Fibroblast of villous mesenchyme (primary cell): ENCODE measurements at regions not wholly inside any gene's neighbourhood (a gene's known extent, or its start where the extent isn't known, plus 50 kb on each side); places are given as distances from the start of the nearest gene placed in this dataset.

Experiments used
- DNase-seq: peaks from one replicate; pipeline ENCODE4 v3.0.0-alpha.2; 2010; ENCODE audit warnings: low read depth
- H3K4me3 ChIP-seq: 2 replicates; pipeline ENCODE4 v1.5.1; 2011; ENCODE audit warnings: low read depth, mild to moderate bottlenecking, low read length
- CTCF ChIP-seq: IDR thresholded peaks from 2 replicates; pipeline ENCODE4 v1.5.1; 2012; ENCODE audit warnings: low read depth, mild to moderate bottlenecking, low read length; ENCODE audit not compliant: insufficient read depth

DNA sequence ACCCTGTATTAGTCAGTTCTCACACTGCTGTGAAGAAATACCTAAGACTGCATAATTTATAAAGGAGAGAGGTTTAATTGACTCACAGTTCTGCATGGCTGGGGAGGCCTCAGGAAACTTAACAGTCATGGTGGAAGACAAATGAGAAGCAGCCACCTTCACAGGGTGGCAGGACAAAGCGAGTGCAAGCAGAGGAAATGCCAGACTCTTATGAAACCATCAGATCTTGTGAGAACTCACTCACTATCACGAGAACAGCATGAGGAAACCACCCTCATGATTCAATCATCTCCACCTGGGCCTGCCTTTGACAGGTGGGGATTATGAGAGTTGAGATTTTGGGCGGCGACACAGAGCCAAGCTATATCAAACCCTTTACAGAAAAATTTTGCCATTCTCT, 722.4 kb downstream of the RAB28 start:
- no peak for DNase-seq
- no peak overlapping the region for H3K4me3 ChIP-seq

GRCh38 chr4:12747154-12747553, 737.0 kb downstream of the RAB28 start:
- TF ChIP-seq CTCF = no peak
- no peak overlapping the region for H3K4me3 ChIP-seq

More for the DNA sequence above, 722.4 kb downstream of the RAB28 start:
- TF ChIP-seq CTCF = no peak

GRCh38 chr4:12746221-12746620, 737.9 kb downstream of the RAB28 start:
- no peak for TF ChIP-seq CTCF
- DNase-seq = no peak
- H3K4me3 ChIP-seq = no peak overlapping the region

More at GRCh38 chr4:12747154-12747553, 737.0 kb downstream of the RAB28 start:
- no peak for DNase-seq

GRCh38 chr4:12734586-12734985, 749.6 kb downstream of the RAB28 start:
- no peak for TF ChIP-seq CTCF
- DNase-seq = no peak

GRCh38 chr4:12729384-12729783, 754.8 kb downstream of the RAB28 start:
- TF ChIP-seq CTCF = peak; percentile 43
- no peak overlapping the region for H3K4me3 ChIP-seq
- DNase-seq = peak; percentile 24

More at GRCh38 chr4:12734586-12734985, 749.6 kb downstream of the RAB28 start:
- no peak overlapping the region for H3K4me3 ChIP-seq

DNA sequence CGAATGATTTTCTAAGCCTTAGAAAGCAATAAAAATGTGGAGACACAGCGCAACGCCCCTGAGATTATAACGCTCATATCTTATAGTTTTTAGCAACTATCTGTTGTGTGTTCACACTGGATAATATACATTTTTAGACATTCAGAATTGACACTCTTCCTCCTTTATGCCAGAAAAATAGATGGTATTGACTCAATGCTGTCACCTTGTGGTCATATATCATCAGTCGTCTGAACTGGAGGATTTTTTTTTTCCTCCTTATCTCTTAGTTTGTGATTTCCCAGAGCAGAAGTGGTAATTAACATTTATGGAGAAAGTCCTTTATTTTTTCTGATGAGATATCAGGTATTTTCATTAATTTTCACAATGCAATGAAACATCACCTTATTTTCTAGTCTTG, 759.6 kb downstream of the RAB28 start:
- no peak for DNase-seq
- H3K4me3 ChIP-seq = no peak overlapping the region
- TF ChIP-seq CTCF = peak; percentile 36

GRCh38 chr4:12723849-12724447, 760.2 kb downstream of the RAB28 start:
- no peak for TF ChIP-seq CTCF
- no peak overlapping the region for H3K4me3 ChIP-seq
- DNase-seq = no peak
